ENCODE measurements at regions not wholly inside any gene's neighbourhood (a gene's known extent, or its start where the extent isn't known, plus 50 kb on each side); places are given as distances from the start of the nearest gene placed in this dataset.
"Not testable (repeated sequence)": the region's sequence is repeated elsewhere in the genome, so short reads cannot be mapped to it uniquely, and the experiment has no call there.

- H3K4me1 ChIP-seq (replicated peaks; ENCODE audit: insufficient read depth) = peaks cover 33% of the 10 kb centered on the region
- no TSS peak for BruUV-seq (replicated peaks)
- no peak overlapping the region for H3K4me3 ChIP-seq
- no peak overlapping the region; the same call in 1 of the 2 replicates for H2AFZ ChIP-seq
- no peaks in the 10 kb centered on the region for H3K27me3 ChIP-seq (ENCODE audit: insufficient read depth, low read depth)
- no peak for TF ChIP-seq EZH2 (IDR thresholded peaks at IDR 0.05; ENCODE audit: low read depth)
- no peak for TF ChIP-seq CTCF (conservative IDR thresholded peaks at IDR 0.05)
- CTCF ChIA-PET = no interaction called here
- POLR2A ChIA-PET (ENCODE audit: unreplicated experiment) = no interaction called here
- H3K27ac ChIP-seq = no peak overlapping the region
- H4K20me1 ChIP-seq (ENCODE audit: insufficient read depth) = no peaks in the 10 kb centered on the region
- peaks cover 8% of the 10 kb centered on the region; the same call in 1 of the 2 replicates for H3K9me3 ChIP-seq (ENCODE audit: insufficient read depth, low read depth)
- no peaks in the 10 kb centered on the region for H3K9me2 ChIP-seq (ENCODE audit: insufficient read depth)
- intact Hi-C loops (cut with micrococcal nuclease; ENCODE audit: unreplicated experiment) = no loop called here
- no peaks in the 10 kb centered on the region for H3K36me3 ChIP-seq (ENCODE audit: low read depth)
- H3F3A ChIP-seq (ENCODE audit: insufficient read depth, low read depth) = peaks cover 7% of the 10 kb centered on the region; the same call in 1 of the 2 replicates
- H3K79me2 ChIP-seq (ENCODE audit: low read depth) = no peaks in the 10 kb centered on the region
- DNase-seq = no peak
- no peak overlapping the region for H3K4me2 ChIP-seq
These were observed 1049.9 kb downstream of the TSN start for GRCh38 chr2:122805346-122805745.

DNA sequence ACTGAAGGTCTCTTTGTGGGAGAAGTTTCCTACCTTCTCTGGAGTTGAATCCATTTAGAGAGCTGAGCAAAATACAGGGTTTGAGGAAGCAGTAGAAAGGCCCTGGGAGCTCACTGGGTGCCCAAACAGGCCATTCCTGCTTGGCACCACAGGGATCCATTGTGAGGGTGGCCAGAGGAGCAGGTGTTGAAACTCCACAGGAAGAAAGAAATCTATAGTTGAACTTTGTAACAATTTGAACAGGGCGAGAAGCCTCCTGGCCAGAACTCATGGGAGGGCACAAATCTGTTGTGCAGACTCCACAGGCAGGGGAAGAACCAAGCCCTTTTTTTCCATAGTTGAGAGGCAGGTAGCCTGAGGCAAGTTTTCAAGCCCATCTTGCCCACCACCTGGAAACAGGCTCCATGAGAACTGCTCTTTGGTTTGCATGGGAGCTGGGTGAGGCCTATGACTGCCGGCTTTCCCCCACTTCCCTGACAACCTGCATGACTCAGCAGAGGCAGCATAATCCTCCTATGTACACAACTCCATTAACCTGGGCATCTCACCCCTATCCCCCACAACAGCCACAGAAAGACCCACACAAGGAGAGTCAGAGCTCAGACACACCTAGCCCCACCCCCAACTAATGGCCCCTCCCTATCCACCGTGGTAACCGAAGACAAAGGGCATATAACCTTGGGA, 1053.0 kb downstream of the TSN start:
- H3K27ac ChIP-seq = peak overlapping the region; percentile 96

GRCh38 chr2:122812214-122812613, 1056.8 kb downstream of the TSN start:
- H3K4me2 ChIP-seq; H4K20me1 ChIP-seq (ENCODE audit: insufficient read depth); H3K36me3 ChIP-seq (ENCODE audit: low read depth); H3K79me2 ChIP-seq (ENCODE audit: low read depth); intact Hi-C loops (cut with micrococcal nuclease; ENCODE audit: unreplicated experiment); BruUV-seq (replicated peaks); CTCF ChIA-PET; H3K27ac ChIP-seq; H3K4me3 ChIP-seq; POLR2A ChIA-PET (ENCODE audit: unreplicated experiment); H2AFZ ChIP-seq; H3K27me3 ChIP-seq (ENCODE audit: insufficient read depth, low read depth); DNase-seq; H3K9me2 ChIP-seq (ENCODE audit: insufficient read depth); H3F3A ChIP-seq (ENCODE audit: insufficient read depth, low read depth): not testable (repeated sequence)
- Histone ChIP-seq H3K4me1 (replicated peaks; ENCODE audit: insufficient read depth) (peaks cover 29% of the 10 kb centered on the region), H3K9me3 (ENCODE audit: insufficient read depth, low read depth) (peaks cover 11% of the 10 kb centered on the region)

More for the DNA sequence above, 1053.0 kb downstream of the TSN start:
- ChIA-PET POLR2A (ENCODE audit: unreplicated experiment) (no interaction called here), CTCF (no interaction called here)
- TF ChIP-seq CTCF (conservative IDR thresholded peaks at IDR 0.05) (0 out of 2 replicates have a peak, but pooled peaks have one; percentile 6), EZH2 (IDR thresholded peaks at IDR 0.05; ENCODE audit: low read depth) (no peak)
- intact Hi-C loops (cut with micrococcal nuclease; ENCODE audit: unreplicated experiment) = no loop called here
- Histone ChIP-seq H3K27me3 (ENCODE audit: insufficient read depth, low read depth) (no peaks in the 10 kb centered on the region), H3K4me1 (replicated peaks; ENCODE audit: insufficient read depth) (peaks cover 33% of the 10 kb centered on the region), H3K4me2 (peak overlapping the region; percentile 73), H2AFZ (peak overlapping the region; percentile 78), H3K36me3 (ENCODE audit: low read depth) (no peaks in the 10 kb centered on the region), H3K4me3 (peak overlapping the region; percentile 48), H3K9me2 (ENCODE audit: insufficient read depth) (no peaks in the 10 kb centered on the region; the same call in 1 of the 2 replicates), H3F3A (ENCODE audit: insufficient read depth, low read depth) (peaks cover 7% of the 10 kb centered on the region; the same call in 1 of the 2 replicates), H4K20me1 (ENCODE audit: insufficient read depth) (no peaks in the 10 kb centered on the region), H3K9me3 (ENCODE audit: insufficient read depth, low read depth) (peaks cover 17% of the 10 kb centered on the region), H3K79me2 (ENCODE audit: low read depth) (no peaks in the 10 kb centered on the region)
- peak; percentile 7 to 89 for DNase-seq
- BruUV-seq (replicated peaks) = no TSS peak

All from PC-9 (cell line).